HEK293T (cell line): ENCODE measurements at regions not wholly inside any gene's neighbourhood (a gene's known extent, or its start where the extent isn't known, plus 50 kb on each side); places are given as distances from the start of the nearest gene placed in this dataset.

Source experiments
- BHLHE40 ChIP-seq: fragments of 450-650 bp; IDR thresholded peaks from 2 replicates; pipeline ENCODE4 v1.6.1; 2016; ENCODE audit warnings: mild to moderate bottlenecking, moderate library complexity, borderline replicate concordance
- ELF4 ChIP-seq: fragments of 450-650 bp; IDR thresholded peaks from 2 replicates; pipeline ENCODE4 v1.6.1; 2017; ENCODE audit warnings: antibody characterized with exemption
- FOXM1 ChIP-seq: fragments of 450-650 bp; IDR thresholded peaks from 2 replicates; pipeline ENCODE4 v1.6.1; 2017; ENCODE audit warnings: mild to moderate bottlenecking, borderline replicate concordance
- NFRKB ChIP-seq: fragments of 450-650 bp; IDR thresholded peaks from 2 replicates; pipeline ENCODE4 v1.6.1; 2016; ENCODE audit warnings: mild to moderate bottlenecking, moderate library complexity
- SUZ12 ChIP-seq: fragments of 450-650 bp; IDR thresholded peaks from 2 replicates; pipeline ENCODE4 v1.6.1; 2016; ENCODE audit warnings: mild to moderate bottlenecking
- TARDBP ChIP-seq: fragments of 450-650 bp; IDR thresholded peaks from 2 replicates; pipeline ENCODE4 v1.6.1; 2016
- ZNF384 ChIP-seq: fragments of 450-650 bp; IDR thresholded peaks from 2 replicates; pipeline ENCODE4 v1.6.1; 2016

DNA sequence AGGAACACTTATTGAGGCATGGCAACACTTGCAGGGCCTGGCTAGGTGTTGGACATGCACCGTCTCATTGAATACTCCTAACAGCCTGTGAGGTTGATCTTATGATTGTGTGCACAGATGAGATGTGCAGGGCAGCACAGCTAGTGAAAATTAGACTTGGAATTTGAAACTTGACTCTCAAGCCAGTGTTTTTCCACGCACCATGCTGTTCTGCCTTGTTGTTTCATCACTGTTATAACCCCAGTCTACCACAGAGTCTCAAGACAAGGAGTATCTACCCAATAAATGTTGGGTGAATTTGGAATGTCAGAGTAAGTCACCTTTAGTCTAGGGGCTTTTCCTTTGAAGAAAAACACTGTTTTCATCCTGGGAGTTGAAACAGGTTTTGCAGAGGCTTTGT is 55.8 kb upstream of the LRIG3 start:
- TF ChIP-seq ELF4 (no peak), ZNF384 (no peak), NFRKB (no peak), TARDBP (no peak), BHLHE40 (no peak), SUZ12 (no peak), FOXM1 (no peak)
